NCI-H526 (cell line): ENCODE measurements at regions not wholly inside any gene's neighbourhood (a gene's known extent, or its start where the extent isn't known, plus 50 kb on each side); places are given as distances from the start of the nearest gene placed in this dataset.
"Not testable (repeated sequence)": the region's sequence is repeated elsewhere in the genome, so short reads cannot be mapped to it uniquely, and the experiment has no call there.

Source experiments
- DNase-seq, 2 experiments: peaks; one replicate each; lab custom pipeline; 2025; lab: John Stamatoyannopoulos, UW

DNA sequence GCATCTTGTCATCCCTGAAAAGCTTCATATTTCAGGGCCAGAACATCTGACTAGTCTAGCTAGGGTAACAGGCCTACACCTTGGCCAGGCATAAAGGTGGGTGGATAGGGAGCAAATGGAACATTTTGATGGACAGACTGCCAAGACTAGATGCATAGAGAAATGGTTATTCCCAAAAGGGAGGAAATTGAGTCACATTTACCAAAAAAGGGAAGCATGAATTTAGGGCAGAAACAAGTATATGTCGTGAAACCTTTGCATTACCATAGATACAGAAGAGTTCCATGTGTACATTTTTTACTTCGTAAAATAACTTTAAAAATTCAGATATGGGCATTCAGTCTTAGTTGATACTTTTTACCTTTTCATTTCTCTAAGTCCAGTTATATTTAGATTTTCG lies 101.3 kb upstream of the ZEB2 start:
- DNase-seq = no peak

DNA sequence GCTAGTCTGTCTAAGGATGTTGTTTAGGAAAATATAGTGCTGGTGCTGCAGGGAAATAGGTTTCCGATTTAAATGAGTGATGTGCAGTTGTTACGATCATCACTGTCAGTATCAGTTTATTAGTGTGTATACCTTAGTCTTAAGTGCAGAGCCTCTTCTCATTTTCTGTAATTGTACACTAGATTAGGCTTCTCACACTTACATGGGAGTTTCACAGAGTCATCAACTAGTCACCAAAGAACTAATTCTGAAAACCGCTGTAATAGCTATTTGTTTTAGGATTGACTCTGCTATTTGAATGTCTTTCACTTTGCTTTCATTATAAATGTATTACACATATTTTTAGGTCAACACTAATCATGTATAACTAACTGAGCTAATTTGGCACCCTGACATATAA lies 99.8 kb upstream of the ZEB2 start:
- DNase-seq = no peak

- not testable (repeated sequence) for DNase-seq
These were observed 97.3 kb upstream of the ZEB2 start for GRCh38 chr2:144617171-144617570.

GRCh38 chr2:144615866-144616565 lies 96.1 kb upstream of the ZEB2 start:
- no peak for DNase-seq

DNA sequence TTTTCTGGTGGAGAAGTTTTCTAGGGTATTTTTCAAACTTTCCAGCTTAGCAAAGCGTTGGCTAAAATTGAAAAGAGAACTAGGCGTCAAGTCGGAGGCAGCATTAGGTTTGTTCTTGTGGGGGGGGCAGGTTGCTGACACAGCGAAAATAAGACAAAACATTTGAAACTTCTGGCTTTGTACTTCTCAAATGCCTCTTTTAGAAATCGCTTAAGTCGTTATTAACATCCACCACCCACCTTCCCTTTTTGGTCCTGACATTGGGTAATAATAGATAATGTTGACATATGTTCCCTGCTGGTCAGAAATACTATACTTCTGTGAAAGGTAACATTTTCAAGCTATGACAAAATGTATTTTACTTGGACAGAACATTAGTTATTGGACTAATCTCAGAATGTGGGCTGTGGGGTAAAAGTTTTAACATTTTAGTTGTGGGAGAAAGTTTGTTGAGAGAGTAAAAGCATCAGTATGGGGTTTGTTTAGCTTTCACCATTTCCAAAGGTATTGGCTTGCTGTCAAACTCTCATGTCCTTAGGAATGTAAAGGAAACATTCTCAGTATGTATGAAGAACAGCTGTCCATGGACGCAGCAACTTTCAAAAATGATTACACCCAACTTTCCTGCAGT lies 88.1 kb upstream of the ZEB2 start:
- no peak for DNase-seq

DNA sequence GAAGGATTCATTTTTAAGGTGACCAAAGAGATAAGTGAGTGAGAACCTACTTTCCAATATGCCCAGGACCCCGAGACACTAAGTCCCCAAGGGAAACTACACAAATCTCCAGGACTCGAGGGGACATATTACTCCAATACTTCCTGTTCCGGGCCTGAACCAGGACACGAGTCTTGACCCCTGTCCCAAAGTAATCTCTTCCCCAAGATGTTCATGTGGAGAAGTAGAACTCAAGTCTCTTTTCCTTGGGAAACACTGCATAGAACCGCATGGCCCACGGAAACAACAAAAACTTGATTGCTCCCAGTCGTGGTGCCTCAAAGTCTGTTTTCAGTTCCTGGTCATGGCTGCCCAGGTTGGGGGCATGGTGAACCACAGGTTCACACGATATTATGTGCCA lies 87.2 kb upstream of the ZEB2 start:
- no peak for DNase-seq

DNA sequence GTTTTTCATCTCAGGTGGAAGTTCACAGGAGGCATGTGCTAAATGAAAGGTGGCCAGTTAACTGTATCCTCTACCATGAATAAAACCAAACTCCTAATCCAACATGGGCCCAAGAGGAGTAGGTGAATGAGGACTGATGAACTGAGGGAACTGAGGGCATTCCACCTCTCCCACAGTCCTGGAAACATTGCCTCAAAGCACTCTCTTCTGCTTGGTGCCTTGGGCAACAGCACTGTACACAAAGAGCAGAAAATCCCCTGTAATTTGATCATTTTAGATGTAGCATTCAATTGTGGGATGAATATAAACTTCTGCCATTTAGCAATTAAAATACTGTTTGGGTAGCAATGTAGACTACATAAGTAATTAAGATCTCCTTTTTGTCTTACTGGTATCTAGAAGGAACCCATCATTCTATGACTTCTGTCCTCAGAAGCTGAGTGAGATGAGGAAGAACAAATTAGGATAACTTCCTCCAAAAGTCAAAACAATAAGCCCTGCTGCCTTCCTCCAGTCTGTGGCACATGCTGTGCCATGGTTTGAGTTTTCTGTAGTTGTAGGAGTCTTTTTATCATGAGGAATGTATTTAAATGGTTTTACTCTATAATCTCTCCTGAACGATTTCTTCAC lies 86.7 kb upstream of the ZEB2 start:
- DNase-seq = no peak

DNA sequence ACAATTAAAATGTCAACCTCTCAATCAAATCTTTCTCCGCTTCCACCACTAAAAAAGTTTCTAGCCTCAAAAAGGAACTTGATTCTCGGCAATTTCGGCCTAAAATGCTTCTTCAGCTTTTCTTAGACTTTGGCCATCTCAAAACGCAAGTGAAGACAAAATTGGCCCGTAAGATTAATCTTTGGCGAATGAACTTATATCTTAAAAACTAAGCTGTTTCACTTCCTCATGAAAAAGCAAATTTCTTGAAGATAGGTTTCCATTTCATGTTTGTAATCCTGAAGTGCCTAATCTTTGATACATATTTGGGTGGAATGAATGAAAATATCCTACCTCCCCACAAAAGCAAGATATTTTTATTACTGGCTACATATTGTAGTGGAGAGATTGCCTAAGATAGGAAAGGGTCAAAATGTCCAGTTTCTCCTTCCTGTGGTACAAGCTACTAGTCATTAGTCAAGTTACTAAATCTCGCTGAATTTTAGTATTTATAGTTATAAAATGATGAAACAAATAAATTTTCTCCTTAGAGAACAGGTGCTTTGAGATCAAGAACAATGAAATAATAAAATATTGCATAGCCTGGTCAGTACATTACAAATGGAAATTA lies 85.4 kb upstream of the ZEB2 start:
- no peak for DNase-seq

DNA sequence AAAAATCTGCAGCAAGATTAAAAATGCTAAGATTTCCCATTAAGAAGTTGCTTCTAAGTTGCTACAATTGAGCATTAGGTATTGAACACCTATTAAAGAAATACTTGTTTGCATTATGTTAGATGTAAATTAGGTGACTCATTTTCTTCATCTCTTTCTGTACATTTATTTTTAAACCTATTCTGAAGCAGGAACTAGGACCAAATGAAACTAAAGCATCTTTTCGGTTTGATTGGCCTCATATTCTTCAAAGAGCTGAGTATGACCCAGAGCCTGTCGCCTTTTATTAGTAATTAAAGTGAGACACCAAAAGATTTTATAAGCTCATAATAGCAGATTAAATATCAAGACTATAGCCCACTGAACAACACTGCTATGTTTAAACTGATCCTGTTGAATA lies 83.4 kb upstream of the ZEB2 start:
- no peak for DNase-seq

DNA sequence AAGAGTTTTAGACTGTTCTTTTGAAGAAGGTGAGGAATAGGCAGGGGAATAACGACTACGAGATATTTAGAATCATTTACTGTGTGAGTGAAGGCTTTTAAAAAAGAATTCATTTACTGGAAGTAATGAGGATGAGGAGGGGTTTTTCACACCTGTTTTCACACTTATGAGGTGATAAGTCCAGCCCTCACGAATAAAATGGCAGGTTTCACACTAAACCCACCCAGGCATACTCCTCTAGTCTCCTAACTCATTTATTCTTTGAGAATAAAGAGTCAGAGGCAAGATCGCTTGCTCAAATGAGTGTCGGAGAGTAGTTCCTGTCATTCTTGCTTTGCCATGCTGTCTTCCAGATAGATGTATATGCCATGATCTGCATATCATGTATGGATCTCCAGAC lies 79.0 kb upstream of the ZEB2 start:
- no peak for DNase-seq

- no peak for DNase-seq
These were observed 78.1 kb upstream of the ZEB2 start for GRCh38 chr2:144597894-144598593.

DNA sequence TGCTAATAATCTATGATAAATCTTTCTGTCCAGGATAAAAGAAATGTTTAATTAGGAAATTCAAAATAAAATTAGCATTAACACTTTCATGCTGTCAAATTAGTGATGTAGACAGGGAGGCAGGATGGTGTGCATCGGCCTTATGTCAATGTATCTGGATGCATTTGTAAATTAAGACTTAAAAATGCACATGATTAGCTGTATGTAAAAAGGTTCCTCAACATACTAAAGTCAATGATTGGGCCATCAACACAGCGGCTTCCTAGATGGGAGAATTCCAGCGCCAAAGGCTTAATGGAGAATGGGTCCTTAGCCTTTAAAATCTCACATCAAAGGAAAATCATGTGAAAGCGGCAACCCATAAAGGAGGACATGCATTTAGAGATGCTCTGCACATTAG lies 77.5 kb upstream of the ZEB2 start:
- no peak for DNase-seq

DNA sequence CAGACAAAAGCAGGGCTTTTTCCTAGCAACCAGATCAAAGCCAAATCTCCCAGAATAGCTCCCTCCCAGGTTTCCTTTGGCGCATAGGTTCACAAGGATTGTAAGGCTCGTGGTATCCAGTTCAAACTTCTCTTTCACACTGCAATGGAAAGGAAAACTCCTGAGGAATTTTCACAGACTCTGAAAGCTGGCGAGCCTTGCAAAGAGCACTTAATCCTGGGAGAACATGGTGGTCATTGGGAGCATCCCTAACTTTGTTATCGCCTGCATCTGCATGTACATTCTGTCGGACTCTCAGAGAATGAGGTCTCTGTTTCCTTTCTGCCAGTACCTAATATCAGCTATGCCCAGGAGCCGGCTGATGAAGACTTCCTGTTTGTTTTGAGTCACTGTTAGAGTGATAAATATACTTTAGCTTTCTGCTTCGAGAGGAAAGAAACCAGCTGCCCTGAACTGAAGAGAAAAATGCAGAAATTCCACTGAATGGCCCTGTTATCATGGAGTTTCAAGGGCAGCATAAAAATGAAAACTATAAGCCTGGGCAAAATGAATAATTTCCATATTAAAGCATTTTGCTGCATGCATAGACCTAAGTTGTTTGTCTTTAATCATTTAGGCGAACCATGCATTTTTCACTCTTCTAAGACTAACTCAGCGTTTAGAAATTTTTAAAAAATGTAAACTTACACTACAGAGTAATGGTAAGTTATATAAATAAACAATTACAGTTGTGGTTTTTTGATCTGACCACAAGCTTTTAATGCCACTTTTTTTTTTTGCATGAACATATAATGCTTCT lies 76.4 kb upstream of the ZEB2 start:
- DNase-seq = peak; percentile 62 to 80

- peak; percentile 65 to 86 for DNase-seq
These were observed 75.8 kb upstream of the ZEB2 start for GRCh38 chr2:144595686-144596072.

DNA sequence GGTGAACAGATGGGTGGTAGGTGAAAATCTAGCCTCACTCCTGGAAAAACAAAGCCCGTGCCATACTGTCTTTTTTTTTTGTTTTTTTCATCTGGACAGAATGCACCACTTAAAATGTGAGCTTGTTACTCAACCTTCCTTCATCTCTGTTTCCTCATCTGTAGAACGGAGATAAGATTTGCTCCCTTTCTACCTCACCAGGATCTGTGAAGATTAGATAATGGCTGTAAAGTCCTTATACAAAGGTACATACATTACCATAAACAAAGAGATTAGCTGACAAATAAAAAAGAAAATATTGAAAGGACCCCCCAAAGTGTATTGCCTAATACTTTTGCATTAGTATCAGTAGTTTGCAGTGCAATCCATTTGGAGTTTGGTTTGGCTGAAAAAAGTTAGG lies 75.4 kb upstream of the ZEB2 start:
- peak in 1 of 2 experiments; percentile 6 for DNase-seq

- no peak for DNase-seq
These were observed 73.9 kb upstream of the ZEB2 start for GRCh38 chr2:144593803-144594202.

DNA sequence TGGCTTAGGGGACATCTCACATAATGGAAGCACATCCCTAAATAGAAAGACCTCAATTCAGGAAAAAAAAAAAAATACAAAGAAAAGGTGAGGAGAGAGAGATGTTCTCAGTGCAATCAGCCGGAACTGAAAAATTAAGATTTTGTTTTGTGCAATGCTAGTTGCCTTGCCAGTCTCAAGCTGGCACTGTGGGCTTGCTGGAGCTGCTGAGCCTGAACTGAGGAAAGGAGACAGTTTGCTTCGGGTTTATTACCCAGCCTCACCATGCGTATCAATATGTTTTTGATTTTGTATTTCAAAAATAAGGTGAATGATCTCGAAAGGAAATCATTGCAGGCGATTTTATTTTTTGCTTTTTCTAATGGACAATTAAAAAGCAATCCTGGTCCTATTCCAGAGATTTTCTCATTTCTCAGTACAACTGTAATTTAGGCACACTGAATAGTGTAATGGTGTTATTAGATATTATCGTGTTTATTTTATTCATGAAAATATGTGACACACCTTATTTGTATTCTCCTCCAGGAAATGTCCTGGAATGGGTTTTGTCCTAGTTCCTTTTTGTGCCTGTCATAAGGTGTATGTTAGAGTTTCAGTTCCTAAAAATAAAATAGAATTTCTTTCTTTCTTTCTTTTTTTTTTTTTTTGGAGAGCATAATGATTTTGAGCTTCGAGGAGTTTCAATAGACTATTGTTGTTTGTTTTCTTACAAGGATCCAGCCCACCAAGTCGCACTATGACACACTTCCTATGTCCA lies 72.8 kb upstream of the ZEB2 start:
- no peak for DNase-seq

GRCh38 chr2:144587306-144587705 lies 67.4 kb upstream of the ZEB2 start:
- no peak for DNase-seq

DNA sequence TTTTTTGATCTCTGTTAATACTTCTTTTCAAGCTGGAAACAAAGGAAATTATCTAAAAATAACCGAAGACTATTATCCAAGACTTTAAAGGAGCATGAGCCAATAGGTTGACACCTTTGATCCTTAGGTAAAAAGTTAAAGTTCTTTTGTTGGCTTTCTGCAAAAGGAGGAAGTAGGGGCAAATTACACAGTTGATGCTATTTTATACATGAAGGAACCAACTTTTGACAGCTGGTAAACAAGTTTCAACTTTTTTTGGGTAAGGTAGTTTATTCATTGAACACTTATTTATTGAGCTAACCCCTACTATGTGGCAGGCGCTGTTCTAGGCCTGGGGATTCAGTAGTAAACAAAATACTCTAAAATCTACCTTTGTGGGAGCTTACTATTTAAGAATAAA lies 66.6 kb upstream of the ZEB2 start:
- DNase-seq = no peak

DNA sequence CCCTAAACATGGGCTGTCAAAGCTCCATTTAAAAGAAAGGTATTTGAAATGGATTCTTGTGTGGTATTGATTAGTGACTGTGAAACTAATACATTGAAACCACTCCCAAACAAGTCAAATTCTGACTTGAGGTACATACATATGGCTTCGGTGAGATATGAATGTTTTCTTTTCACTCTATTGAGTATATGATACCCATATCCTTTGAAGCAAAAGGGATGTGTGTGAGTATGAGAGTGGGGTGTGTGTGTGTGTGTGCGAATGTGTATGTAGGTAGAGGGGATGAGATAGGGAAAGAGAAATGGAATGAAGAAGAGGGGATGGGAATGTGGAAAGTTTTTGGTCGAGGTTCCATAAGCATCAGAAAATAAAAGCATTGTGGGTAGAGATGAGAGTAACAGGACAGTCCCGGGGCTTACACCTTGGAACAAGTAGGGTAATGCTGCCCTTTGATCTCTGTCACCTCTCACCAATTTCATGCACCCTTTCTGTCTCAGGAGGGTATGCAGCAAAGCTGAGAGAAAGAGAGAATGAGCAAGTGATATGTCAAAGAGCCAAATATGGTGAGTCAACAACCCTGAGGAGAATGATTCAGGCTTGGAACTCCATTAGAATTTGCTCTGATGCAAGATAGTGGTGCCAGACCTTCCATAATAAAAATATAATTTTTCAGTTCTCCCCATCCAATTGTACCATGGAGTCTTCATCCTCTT lies 64.0 kb upstream of the ZEB2 start:
- DNase-seq = no peak
